ENCODE measurements at regions not wholly inside any gene's neighbourhood (a gene's known extent, or its start where the extent isn't known, plus 50 kb on each side); places are given as distances from the start of the nearest gene placed in this dataset.

GRCh38 chr9:79847074-79847473 is 275.3 kb downstream of the TLE4 start:
- no peak for TF ChIP-seq CTCF (IDR thresholded peaks at IDR 0.05; ENCODE audit: low read length)
- no peak for TF ChIP-seq EZH2 (optimal IDR thresholded peaks at IDR 0.05; ENCODE audit: low read depth, low read length)
- TF ChIP-seq EZH2phosphoT487 (IDR thresholded peaks at IDR 0.05; ENCODE audit: low read length): no peak
